ENCODE measurements at regions not wholly inside any gene's neighbourhood (a gene's known extent, or its start where the extent isn't known, plus 50 kb on each side); places are given as distances from the start of the nearest gene placed in this dataset.

DNA sequence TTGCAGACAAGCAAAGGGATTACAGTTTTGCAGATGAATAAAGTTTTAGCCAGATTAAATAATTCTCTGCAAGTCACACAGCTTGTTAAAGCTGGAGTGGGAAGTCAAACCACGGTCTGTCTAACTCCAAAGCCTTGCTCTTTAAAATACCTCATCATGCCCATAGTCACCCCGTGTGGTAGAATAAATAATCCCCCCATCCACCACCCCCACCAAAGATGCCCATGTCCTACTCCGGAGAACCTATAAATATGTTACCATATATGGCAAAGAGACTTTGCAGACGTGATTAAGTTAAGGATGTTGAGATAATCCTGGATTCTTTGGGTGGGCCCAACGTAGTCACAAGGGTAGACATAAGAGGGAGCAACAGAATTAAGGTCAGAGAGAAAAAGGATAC is 118.7 kb downstream of the BEND2 start:
- TF ChIP-seq, protein P1, sequence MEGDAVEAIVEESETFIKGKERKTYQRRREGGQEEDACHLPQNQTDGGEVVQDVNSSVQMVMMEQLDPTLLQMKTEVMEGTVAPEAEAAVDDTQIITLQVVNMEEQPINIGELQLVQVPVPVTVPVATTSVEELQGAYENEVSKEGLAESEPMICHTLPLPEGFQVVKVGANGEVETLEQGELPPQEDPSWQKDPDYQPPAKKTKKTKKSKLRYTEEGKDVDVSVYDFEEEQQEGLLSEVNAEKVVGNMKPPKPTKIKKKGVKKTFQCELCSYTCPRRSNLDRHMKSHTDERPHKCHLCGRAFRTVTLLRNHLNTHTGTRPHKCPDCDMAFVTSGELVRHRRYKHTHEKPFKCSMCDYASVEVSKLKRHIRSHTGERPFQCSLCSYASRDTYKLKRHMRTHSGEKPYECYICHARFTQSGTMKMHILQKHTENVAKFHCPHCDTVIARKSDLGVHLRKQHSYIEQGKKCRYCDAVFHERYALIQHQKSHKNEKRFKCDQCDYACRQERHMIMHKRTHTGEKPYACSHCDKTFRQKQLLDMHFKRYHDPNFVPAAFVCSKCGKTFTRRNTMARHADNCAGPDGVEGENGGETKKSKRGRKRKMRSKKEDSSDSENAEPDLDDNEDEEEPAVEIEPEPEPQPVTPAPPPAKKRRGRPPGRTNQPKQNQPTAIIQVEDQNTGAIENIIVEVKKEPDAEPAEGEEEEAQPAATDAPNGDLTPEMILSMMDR (IDR thresholded peaks at IDR 0.05; ENCODE audit: extremely low read depth in 1 of 2, insufficient read depth in 1 of 2, low read depth in 1 of 2, low read length in 2 of 2): no peak
- TF ChIP-seq GATA2 (IDR thresholded peaks at IDR 0.05; ENCODE audit: insufficient read depth, insufficient read length, low read depth, low read length) (no peak), JUN (IDR thresholded peaks at IDR 0.05; ENCODE audit: borderline replicate concordance, insufficient read depth, insufficient read length, low read depth) (no peak), EZH2 (IDR thresholded peaks at IDR 0.05; ENCODE audit: borderline replicate concordance, low read depth, low read length, severe bottlenecking) (no peak), POLR2A (IDR thresholded peaks at IDR 0.05; ENCODE audit: low read depth, low read length) (no peak)
- TF ChIP-seq, protein P2, sequence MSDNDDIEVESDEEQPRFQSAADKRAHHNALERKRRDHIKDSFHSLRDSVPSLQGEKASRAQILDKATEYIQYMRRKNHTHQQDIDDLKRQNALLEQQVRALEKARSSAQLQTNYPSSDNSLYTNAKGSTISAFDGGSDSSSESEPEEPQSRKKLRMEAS (IDR thresholded peaks at IDR 0.05; ENCODE audit: insufficient read depth, insufficient read length): no peak

Measured in endothelial cell of umbilical vein (primary cell).